H54 (cell line): ENCODE measurements at regions not wholly inside any gene's neighbourhood (a gene's known extent, or its start where the extent isn't known, plus 50 kb on each side); places are given as distances from the start of the nearest gene placed in this dataset.
"Not testable (repeated sequence)": the region's sequence is repeated elsewhere in the genome, so short reads cannot be mapped to it uniquely, and the experiment has no call there.

Experiments used
- DNase-seq: peaks from one replicate; pipeline ENCODE4 v3.0.0; 2011; ENCODE audit warnings: low spot score, mixed read lengths; ENCODE audit not compliant: insufficient read length
- FAIRE-seq: peaks from 3 replicates; lab custom pipeline; 2011; peaks lifted over from hg19 to GRCh38; lab: Jason Lieb, UNC
- POLR2A ChIP-seq: IDR thresholded peaks from 2 replicates; pipeline ENCODE4 v1.6.1; 2011; ENCODE audit warnings: low read depth, mild to moderate bottlenecking, low read length

GRCh38 chr11:86148345-86148747 lies 79.5 kb upstream of the PICALM start:
- no peak for FAIRE-seq
- DNase-seq: no peak
- no peak for TF ChIP-seq POLR2A

GRCh38 chr11:86147004-86147403 lies 78.1 kb upstream of the PICALM start:
- no peak for TF ChIP-seq POLR2A
- FAIRE-seq (no peak), DNase-seq (no peak)

GRCh38 chr11:86145439-86146156 lies 76.7 kb upstream of the PICALM start:
- no peak for TF ChIP-seq POLR2A
- no peak for DNase-seq
- no peak for FAIRE-seq

- no peak for FAIRE-seq
- DNase-seq: no peak
- no peak for TF ChIP-seq POLR2A
Measured at GRCh38 chr11:86144846-86145245, 76.0 kb upstream of the PICALM start.

GRCh38 chr11:86144087-86144486 lies 75.2 kb upstream of the PICALM start:
- not testable (repeated sequence) for DNase-seq, FAIRE-seq

GRCh38 chr11:86143087-86144030 lies 74.5 kb upstream of the PICALM start:
- FAIRE-seq: no peak

GRCh38 chr11:86142170-86142569 lies 73.3 kb upstream of the PICALM start:
- no peak for FAIRE-seq

More at GRCh38 chr11:86143087-86144030, 74.5 kb upstream of the PICALM start:
- TF ChIP-seq POLR2A: no peak
- DNase-seq: no peak

GRCh38 chr11:86141727-86142126 lies 72.8 kb upstream of the PICALM start:
- no peak for DNase-seq
- TF ChIP-seq POLR2A: no peak
- no peak for FAIRE-seq

More at GRCh38 chr11:86142170-86142569, 73.3 kb upstream of the PICALM start:
- no peak for DNase-seq
- TF ChIP-seq POLR2A: no peak

GRCh38 chr11:86140334-86140990 lies 71.6 kb upstream of the PICALM start:
- DNase-seq: no peak
- no peak for FAIRE-seq
- TF ChIP-seq POLR2A: no peak

- no peak for TF ChIP-seq POLR2A
- FAIRE-seq (no peak), DNase-seq (no peak)
Measured at GRCh38 chr11:86138958-86139357, 70.1 kb upstream of the PICALM start.

GRCh38 chr11:86136538-86136937 lies 67.7 kb upstream of the PICALM start:
- no peak for DNase-seq
- no peak for FAIRE-seq
- TF ChIP-seq POLR2A: no peak

GRCh38 chr11:86135319-86135714 lies 66.4 kb upstream of the PICALM start:
- TF ChIP-seq POLR2A: no peak
- DNase-seq (no peak), FAIRE-seq (no peak)

GRCh38 chr11:86134580-86135318 lies 65.9 kb upstream of the PICALM start:
- DNase-seq (no peak), FAIRE-seq (no peak)
- TF ChIP-seq POLR2A: no peak

- no peak for TF ChIP-seq POLR2A
- FAIRE-seq: no peak
Measured at GRCh38 chr11:86132667-86133249, 63.9 kb upstream of the PICALM start.

More at GRCh38 chr11:86132667-86133249, 63.9 kb upstream of the PICALM start:
- DNase-seq: no peak
